ENCODE measurements at regions not wholly inside any gene's neighbourhood (a gene's known extent, or its start where the extent isn't known, plus 50 kb on each side); places are given as distances from the start of the nearest gene placed in this dataset.

- Histone ChIP-seq H3K27me3 (no peaks in the 10 kb centered on the region), H3K27ac (no peak overlapping the region), H3K4me1 (ENCODE audit: insufficient read depth) (no peaks in the 10 kb centered on the region), H3K4me3 (no peak overlapping the region), H3K9me3 (no peaks in the 10 kb centered on the region), H3K36me3 (no peaks in the 10 kb centered on the region)
- 30 to 65% (median 36%) methylated on average over 1 of the region's 1 CpG for WGBS, 3 donors
- intact Hi-C loops (cut with DNase I), result no loop called here
- TF ChIP-seq EP300 (IDR thresholded peaks at IDR 0.05), result no peak
- no peak for TF ChIP-seq POLR2A (IDR thresholded peaks at IDR 0.05)
- no peak for TF ChIP-seq CTCF (IDR thresholded peaks at IDR 0.05)
- no peak for DNase-seq
Observed at GRCh38 chr15:46229263-46229662, 594.4 kb downstream of the SQOR start.

- intact Hi-C loops (cut with DNase I), result no loop called here
- no peak overlapping the region for H3K4me3 ChIP-seq
- no peak for DNase-seq
- TF ChIP-seq POLR2A (IDR thresholded peaks at IDR 0.05) (no peak), EP300 (IDR thresholded peaks at IDR 0.05) (no peak), CTCF (IDR thresholded peaks at IDR 0.05) (no peak)
- no peaks in the 10 kb centered on the region for H3K27me3 ChIP-seq
- no peak overlapping the region for H3K27ac ChIP-seq
- H3K9me3 ChIP-seq, result no peaks in the 10 kb centered on the region
- 80 to 88% (median 81%) methylated on average over 5 of the region's 5 CpGs for WGBS, 3 donors
- no peaks in the 10 kb centered on the region for H3K36me3 ChIP-seq
- no peaks in the 10 kb centered on the region for H3K4me1 ChIP-seq (ENCODE audit: insufficient read depth)
Observed at GRCh38 chr15:46231786-46232185, 597.0 kb downstream of the SQOR start.

GRCh38 chr15:46232471-46232870, 597.6 kb downstream of the SQOR start:
- Histone ChIP-seq H3K4me3 (no peak overlapping the region), H3K4me1 (ENCODE audit: insufficient read depth) (no peaks in the 10 kb centered on the region), H3K36me3 (no peaks in the 10 kb centered on the region), H3K27ac (no peak overlapping the region), H3K9me3 (no peaks in the 10 kb centered on the region), H3K27me3 (no peaks in the 10 kb centered on the region)
- WGBS, 3 donors, result 51 to 88% (median 68%) methylated on average over 2 of the region's 2 CpGs
- TF ChIP-seq CTCF (IDR thresholded peaks at IDR 0.05), result no peak
- no peak for TF ChIP-seq POLR2A (IDR thresholded peaks at IDR 0.05)
- TF ChIP-seq EP300 (IDR thresholded peaks at IDR 0.05), result no peak
- no peak for DNase-seq
- intact Hi-C loops (cut with DNase I), result no loop called here

GRCh38 chr15:46242935-46243334, 608.1 kb downstream of the SQOR start:
- Histone ChIP-seq H3K27ac (no peak overlapping the region), H3K27me3 (no peaks in the 10 kb centered on the region), H3K4me3 (no peak overlapping the region), H3K9me3 (no peaks in the 10 kb centered on the region), H3K4me1 (ENCODE audit: insufficient read depth) (no peaks in the 10 kb centered on the region), H3K36me3 (no peaks in the 10 kb centered on the region)
- DNase-seq, result no peak
- WGBS, 3 donors, result 56 to 71% (median 63%) methylated on average over 1 of the region's 1 CpG
- TF ChIP-seq CTCF (IDR thresholded peaks at IDR 0.05) (no peak), POLR2A (IDR thresholded peaks at IDR 0.05) (no peak), EP300 (IDR thresholded peaks at IDR 0.05) (no peak)
- intact Hi-C loops (cut with DNase I), result no loop called here

- no peaks in the 10 kb centered on the region for H3K27me3 ChIP-seq
- TF ChIP-seq CTCF (IDR thresholded peaks at IDR 0.05) (no peak), EP300 (IDR thresholded peaks at IDR 0.05) (no peak), POLR2A (IDR thresholded peaks at IDR 0.05) (no peak)
- H3K4me1 ChIP-seq (ENCODE audit: insufficient read depth), result no peaks in the 10 kb centered on the region
- H3K36me3 ChIP-seq, result no peaks in the 10 kb centered on the region
- intact Hi-C loops (cut with DNase I), result no loop called here
- DNase-seq, result no peak
- H3K9me3 ChIP-seq, result no peaks in the 10 kb centered on the region
- H3K4me3 ChIP-seq, result no peak overlapping the region
- no peak overlapping the region for H3K27ac ChIP-seq
- 27 to 64% (median 38%) methylated on average over 3 of the region's 3 CpGs for WGBS, 3 donors
Observed at GRCh38 chr15:46251903-46252302, 617.1 kb downstream of the SQOR start.
